Small intestine (tissue), 7 donors: ENCODE measurements at regions not wholly inside any gene's neighbourhood (a gene's known extent, or its start where the extent isn't known, plus 50 kb on each side); places are given as distances from the start of the nearest gene placed in this dataset.

Experiments used
- DNase-seq, 2 donors: peaks; one replicate each; pipeline versions ENCODE4 v3.0.0 to v3.0.0-alpha.2; 2013
- FAIRE-seq: peaks from 2 replicates; lab custom pipeline; 2012; peaks lifted over from hg19 to GRCh38; lab: Jason Lieb, UNC
- H3K27ac ChIP-seq, 3 donors: one replicate each; pipeline ENCODE4 v1.5.1; 2013; ENCODE audit warnings: low read length in 2 of 3, mild to moderate bottlenecking in 2 of 3, control low read depth in 1 of 3, inconsistent platforms in 1 of 3, low read depth in 1 of 3, moderate library complexity in 1 of 3
- H3K27me3 ChIP-seq, 3 donors: one replicate each; pipeline ENCODE4 v1.6.1; 2013; ENCODE audit warnings: low read length in 3 of 3, inconsistent platforms in 1 of 3; ENCODE audit not compliant: control insufficient read depth in 3 of 3, insufficient read depth in 3 of 3
- H3K36me3 ChIP-seq, 3 donors: one replicate each; pipeline ENCODE4 v1.6.1; 2013; ENCODE audit warnings: low read length in 3 of 3, inconsistent platforms in 1 of 3, low read depth in 1 of 3, mild to moderate bottlenecking in 1 of 3, moderate library complexity in 1 of 3; ENCODE audit not compliant: control insufficient read depth in 3 of 3, insufficient read depth in 2 of 3
- H3K4me1 ChIP-seq, 3 donors: one replicate each; pipeline ENCODE4 v1.6.1; 2013; ENCODE audit warnings: low read length in 2 of 3, inconsistent platforms in 1 of 3, low read depth in 1 of 3, mild to moderate bottlenecking in 1 of 3, moderate library complexity in 1 of 3; ENCODE audit not compliant: control insufficient read depth in 3 of 3, insufficient read depth in 2 of 3
- H3K4me3 ChIP-seq, 3 donors: one replicate each; pipeline ENCODE4 v1.5.1; 2013; ENCODE audit warnings: low read length in 3 of 3, control low read depth in 1 of 3, inconsistent platforms in 1 of 3, low read depth in 1 of 3, mild to moderate bottlenecking in 1 of 3, moderate library complexity in 1 of 3
- H3K9me3 ChIP-seq, 2 donors: one replicate each; pipeline ENCODE4 v1.6.1; 2013; ENCODE audit warnings: low read depth in 1 of 2, low read length in 1 of 2; ENCODE audit not compliant: control insufficient read depth in 2 of 2, insufficient read depth in 1 of 2
- WGBS, 3 donors: extraction: QIAGEN DNeasy Blood & Tissue Kit; methylation state at CpG; one replicate each; pipeline ENCODE4 v1.1.7; 2013; 5-methylcytosine and 5-hydroxymethylcytosine counted together
- donor health status: healthy with polysubstance abuse.
- donor health status: control.
- donor health status: control.
- donor health status: Bipolar disorder and iron deficiency.
- donor health status: healthy.

- no peak overlapping the region for H3K27ac ChIP-seq
- WGBS, 3 donors = 69 to 89% (median 78%) methylated on average over 1 of the region's 1 CpG
- DNase-seq (no peak), FAIRE-seq (no peak)
- no peaks in the 10 kb centered on the region for H3K27me3 ChIP-seq
- H3K9me3 ChIP-seq = no peaks in the 10 kb centered on the region
- no peaks in the 10 kb centered on the region for H3K36me3 ChIP-seq
- H3K4me3 ChIP-seq = no peak overlapping the region
- H3K4me1 ChIP-seq = no peaks in the 10 kb centered on the region
Observed at GRCh38 chr2:196256585-196256984, 85.2 kb upstream of the STK17B start.

DNA sequence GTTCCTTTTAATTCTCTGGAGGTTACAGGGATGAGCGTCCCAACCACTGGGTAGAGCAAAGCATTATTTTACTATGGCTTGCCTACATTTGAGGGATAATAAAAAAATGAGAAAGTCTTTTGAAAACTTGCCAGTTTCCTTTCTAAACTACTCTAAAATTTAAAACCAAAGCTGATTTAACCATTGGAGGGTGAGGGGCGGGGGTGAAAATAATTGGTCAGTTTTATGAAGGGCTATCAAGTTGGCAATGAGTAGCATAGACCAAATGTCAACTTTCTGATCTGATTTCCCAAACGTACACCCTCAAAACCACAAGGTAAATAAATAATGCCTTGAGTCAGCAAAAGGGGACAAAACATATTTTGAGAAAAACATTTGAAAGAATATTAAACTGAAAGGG is 85.7 kb upstream of the STK17B start:
- Histone ChIP-seq H3K4me1 (no peaks in the 10 kb centered on the region), H3K36me3 (no peaks in the 10 kb centered on the region), H3K27ac (no peak overlapping the region), H3K9me3 (no peaks in the 10 kb centered on the region), H3K4me3 (no peak overlapping the region), H3K27me3 (no peaks in the 10 kb centered on the region)
- WGBS, 3 donors = 69 to 73% (median 73%) methylated on average over 3 of the region's 3 CpGs
- FAIRE-seq (no peak), DNase-seq (no peak)

DNA sequence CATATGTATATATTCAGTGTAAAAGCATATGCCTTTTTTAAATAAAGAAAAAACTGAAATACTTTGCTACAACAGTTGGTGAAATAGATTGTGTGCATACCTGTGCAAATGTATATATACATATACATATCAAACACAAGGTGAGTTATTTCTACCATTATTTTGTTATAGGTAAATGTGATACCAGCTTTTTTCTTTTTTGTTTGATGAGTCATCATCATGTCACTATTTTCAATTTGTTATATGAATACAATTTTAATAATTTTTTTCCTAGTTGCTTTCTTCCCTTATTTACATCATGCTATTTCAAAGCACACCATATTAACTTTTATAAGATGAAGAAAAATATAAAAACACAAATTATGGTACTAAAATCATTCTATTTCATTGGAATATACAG is 87.0 kb upstream of the STK17B start:
- H3K27me3 ChIP-seq = no peaks in the 10 kb centered on the region
- DNase-seq (no peak), FAIRE-seq (no peak)
- no peak overlapping the region for H3K27ac ChIP-seq
- no peaks in the 10 kb centered on the region for H3K36me3 ChIP-seq
- H3K4me1 ChIP-seq = peaks cover 2 to 10% (median 3%) of the 10 kb centered on the region in 3 donors
- H3K9me3 ChIP-seq = no peaks in the 10 kb centered on the region
- H3K4me3 ChIP-seq = no peak overlapping the region

GRCh38 chr2:196259507-196260481 is 88.4 kb upstream of the STK17B start:
- H3K27ac ChIP-seq = peak overlapping the region in 2 of 3 donors; percentile 71 to 77

GRCh38 chr2:196260546-196260945 is 89.2 kb upstream of the STK17B start:
- H3K27me3 ChIP-seq = no peaks in the 10 kb centered on the region
- no peaks in the 10 kb centered on the region for H3K36me3 ChIP-seq
- FAIRE-seq (no peak), DNase-seq (peak in 1 of 2 donors; percentile 30)
- no peaks in the 10 kb centered on the region for H3K9me3 ChIP-seq
- WGBS, 3 donors = 72 to 88% (median 83%) methylated on average over 5 of the region's 5 CpGs
- H3K4me1 ChIP-seq = peaks cover 2 to 12% (median 3%) of the 10 kb centered on the region in 3 donors
- H3K27ac ChIP-seq = peak overlapping the region in 2 of 3 donors; percentile 56 to 71
- H3K4me3 ChIP-seq = peak overlapping the region in 1 of 3 donors; percentile 26

More at GRCh38 chr2:196259507-196260481, 88.4 kb upstream of the STK17B start:
- H3K27me3 ChIP-seq = no peaks in the 10 kb centered on the region
- WGBS, 3 donors = 54 to 60% (median 55%) methylated on average over 7 of the region's 7 CpGs
- no peak for FAIRE-seq
- DNase-seq = peak in 1 of 2 donors; percentile 43
- peaks cover 2 to 12% (median 3%) of the 10 kb centered on the region in 3 donors for H3K4me1 ChIP-seq
- H3K36me3 ChIP-seq = no peaks in the 10 kb centered on the region
- no peaks in the 10 kb centered on the region for H3K9me3 ChIP-seq
- peak overlapping the region in 1 of 3 donors; percentile 26 for H3K4me3 ChIP-seq

- no peaks in the 10 kb centered on the region for H3K9me3 ChIP-seq
- peaks cover 3 to 12% (median 4%) of the 10 kb centered on the region in 3 donors for H3K4me1 ChIP-seq
- 69 to 72% (median 70%) methylated on average over 9 of the region's 9 CpGs for WGBS, 3 donors
- no peak for FAIRE-seq
- H3K27me3 ChIP-seq = no peaks in the 10 kb centered on the region
- peak overlapping the region in 1 of 3 donors; percentile 10 for H3K4me3 ChIP-seq
- peak overlapping the region in 2 of 3 donors; percentile 80 to 85 for H3K27ac ChIP-seq
- no peak for DNase-seq
- no peaks in the 10 kb centered on the region for H3K36me3 ChIP-seq
Observed at GRCh38 chr2:196262606-196263005, 91.2 kb upstream of the STK17B start.

DNA sequence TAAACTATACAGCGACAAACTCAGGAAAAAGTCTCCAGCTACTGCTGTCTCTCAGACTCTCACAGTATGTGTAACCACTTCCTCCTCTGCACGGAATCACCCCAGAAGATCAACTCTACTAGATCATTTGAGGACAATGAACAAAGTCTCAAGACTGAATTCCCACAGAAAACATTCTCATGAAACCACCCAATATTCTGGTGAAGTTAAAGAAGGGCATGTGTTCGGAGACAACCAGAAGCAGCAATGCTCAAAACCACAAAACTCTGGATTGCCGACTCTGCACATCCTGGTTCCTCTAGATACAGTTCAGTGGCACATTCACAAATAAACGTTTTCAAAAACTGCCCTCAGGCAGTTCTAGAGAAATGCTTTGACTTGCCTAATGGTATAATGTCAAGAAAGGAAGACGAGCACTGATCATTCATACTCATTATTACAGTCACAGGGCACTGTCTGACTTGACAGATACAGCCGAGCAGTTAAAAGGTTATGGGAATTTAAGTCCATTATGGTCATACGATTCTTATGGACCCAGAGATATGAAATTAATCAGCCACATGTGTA is 91.9 kb upstream of the STK17B start:
- DNase-seq (peak; percentile 25 to 70), FAIRE-seq (no peak)
- H3K27me3 ChIP-seq = no peaks in the 10 kb centered on the region
- 36 to 37% (median 37%) methylated on average over 8 of the region's 8 CpGs for WGBS, 3 donors
- no peaks in the 10 kb centered on the region for H3K9me3 ChIP-seq
- peak overlapping the region; percentile 35 to 85 (median 49) for H3K27ac ChIP-seq
- H3K4me3 ChIP-seq = no peak overlapping the region
- peaks cover 3 to 12% (median 5%) of the 10 kb centered on the region in 3 donors for H3K4me1 ChIP-seq
- H3K36me3 ChIP-seq = no peaks in the 10 kb centered on the region

DNA sequence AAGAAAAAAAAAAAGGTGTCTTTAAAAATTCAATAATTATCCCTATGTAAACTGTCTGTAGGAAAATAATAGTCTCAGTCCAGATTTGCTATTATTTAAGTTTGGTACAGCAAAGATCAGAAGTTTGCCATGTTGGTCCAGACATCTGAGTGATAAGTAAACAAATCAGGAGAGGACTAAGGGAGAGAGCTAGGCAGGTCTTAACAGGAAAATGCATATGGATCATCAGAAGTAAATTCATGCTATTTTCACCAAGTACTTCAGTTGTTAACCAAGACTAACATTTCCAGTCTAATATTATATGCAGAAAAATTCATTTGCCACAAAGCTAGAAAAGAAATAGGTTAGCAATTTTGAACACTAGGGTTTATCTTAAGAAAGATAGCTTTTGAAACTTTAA is 95.0 kb upstream of the STK17B start:
- H3K27ac ChIP-seq = no peak overlapping the region
- H3K36me3 ChIP-seq = no peaks in the 10 kb centered on the region
- no peaks in the 10 kb centered on the region for H3K27me3 ChIP-seq
- peaks cover 3 to 21% (median 17%) of the 10 kb centered on the region in 3 donors for H3K4me1 ChIP-seq
- H3K4me3 ChIP-seq = no peak overlapping the region
- H3K9me3 ChIP-seq = no peaks in the 10 kb centered on the region
- DNase-seq = no peak
- FAIRE-seq = no peak
